ENCODE measurements at regions not wholly inside any gene's neighbourhood (a gene's known extent, or its start where the extent isn't known, plus 50 kb on each side); places are given as distances from the start of the nearest gene placed in this dataset.

DNA sequence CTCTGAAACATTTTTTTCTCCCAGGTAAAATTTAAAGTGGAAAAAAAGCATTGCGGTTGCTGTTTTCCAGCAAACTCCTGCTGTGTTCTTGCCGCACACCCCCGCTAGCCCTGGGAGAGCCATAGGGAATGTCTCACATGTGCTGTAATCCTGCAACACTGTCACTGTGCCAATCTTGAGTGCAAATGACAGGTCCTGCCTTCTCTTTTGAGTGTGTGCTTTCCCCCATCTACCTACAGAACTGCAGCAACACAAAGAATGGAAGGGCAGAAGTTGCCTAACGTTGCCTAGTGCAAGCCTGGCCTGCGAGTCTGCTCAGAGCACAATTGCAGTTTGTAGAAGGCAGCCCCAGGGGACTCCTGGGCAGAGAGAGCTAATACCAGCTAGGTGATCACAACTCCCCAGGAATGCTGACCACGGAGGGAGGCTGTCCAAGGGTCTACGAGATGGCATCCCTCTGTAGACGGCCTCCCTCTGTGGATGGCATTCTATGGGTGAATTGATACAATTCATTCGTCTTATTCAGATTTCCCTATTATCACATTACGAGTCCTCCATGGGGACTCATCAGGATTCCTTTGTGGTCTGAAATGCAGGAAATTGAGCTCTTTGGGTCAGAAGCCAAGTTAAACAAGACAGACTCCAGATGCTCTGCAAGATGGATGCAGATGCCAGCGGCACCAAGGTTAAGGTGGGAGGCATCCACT lies 172.6 kb upstream of the S1PR3 start (continued):
- TF ChIP-seq ARID4B (CRISPR knock-in tag; IDR thresholded peaks at IDR 0.05; ENCODE audit: borderline replicate concordance) (no peak), ATF2 (CRISPR knock-in tag; IDR thresholded peaks at IDR 0.05; ENCODE audit: borderline replicate concordance, low read depth) (no peak), JAZF1 (CRISPR knock-in tag; IDR thresholded peaks at IDR 0.05) (no peak), ESRRA (CRISPR knock-in tag; IDR thresholded peaks at IDR 0.05; ENCODE audit: borderline replicate concordance) (no peak)

DNA sequence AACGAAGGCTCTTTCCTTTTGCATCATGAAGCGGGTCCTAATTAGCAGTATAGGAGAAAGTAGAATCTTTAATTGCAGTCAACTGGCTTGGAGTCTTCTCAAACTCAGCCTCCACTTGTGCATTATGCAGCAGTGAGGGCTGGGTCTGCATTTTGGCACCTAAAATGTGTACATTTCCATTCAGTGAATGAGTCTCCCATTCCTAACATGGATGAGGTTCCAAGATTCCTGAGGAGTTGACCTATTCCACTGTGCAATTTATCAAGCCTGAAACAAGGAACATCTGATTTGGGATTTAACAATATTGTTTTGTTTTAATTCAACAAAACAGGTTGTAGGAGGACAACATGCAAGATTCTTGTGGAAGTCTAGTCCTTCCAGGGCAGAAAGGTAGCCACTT lies 171.8 kb upstream of the S1PR3 start:
- H3K27ac Mint-ChIP-seq: no peak overlapping the region
- no peak for ATAC-seq
- H3K36me3 Mint-ChIP-seq: no peaks in the 10 kb centered on the region
- peaks cover 12% of the 10 kb centered on the region for H3K9me3 Mint-ChIP-seq
- TF ChIP-seq, protein P1, sequence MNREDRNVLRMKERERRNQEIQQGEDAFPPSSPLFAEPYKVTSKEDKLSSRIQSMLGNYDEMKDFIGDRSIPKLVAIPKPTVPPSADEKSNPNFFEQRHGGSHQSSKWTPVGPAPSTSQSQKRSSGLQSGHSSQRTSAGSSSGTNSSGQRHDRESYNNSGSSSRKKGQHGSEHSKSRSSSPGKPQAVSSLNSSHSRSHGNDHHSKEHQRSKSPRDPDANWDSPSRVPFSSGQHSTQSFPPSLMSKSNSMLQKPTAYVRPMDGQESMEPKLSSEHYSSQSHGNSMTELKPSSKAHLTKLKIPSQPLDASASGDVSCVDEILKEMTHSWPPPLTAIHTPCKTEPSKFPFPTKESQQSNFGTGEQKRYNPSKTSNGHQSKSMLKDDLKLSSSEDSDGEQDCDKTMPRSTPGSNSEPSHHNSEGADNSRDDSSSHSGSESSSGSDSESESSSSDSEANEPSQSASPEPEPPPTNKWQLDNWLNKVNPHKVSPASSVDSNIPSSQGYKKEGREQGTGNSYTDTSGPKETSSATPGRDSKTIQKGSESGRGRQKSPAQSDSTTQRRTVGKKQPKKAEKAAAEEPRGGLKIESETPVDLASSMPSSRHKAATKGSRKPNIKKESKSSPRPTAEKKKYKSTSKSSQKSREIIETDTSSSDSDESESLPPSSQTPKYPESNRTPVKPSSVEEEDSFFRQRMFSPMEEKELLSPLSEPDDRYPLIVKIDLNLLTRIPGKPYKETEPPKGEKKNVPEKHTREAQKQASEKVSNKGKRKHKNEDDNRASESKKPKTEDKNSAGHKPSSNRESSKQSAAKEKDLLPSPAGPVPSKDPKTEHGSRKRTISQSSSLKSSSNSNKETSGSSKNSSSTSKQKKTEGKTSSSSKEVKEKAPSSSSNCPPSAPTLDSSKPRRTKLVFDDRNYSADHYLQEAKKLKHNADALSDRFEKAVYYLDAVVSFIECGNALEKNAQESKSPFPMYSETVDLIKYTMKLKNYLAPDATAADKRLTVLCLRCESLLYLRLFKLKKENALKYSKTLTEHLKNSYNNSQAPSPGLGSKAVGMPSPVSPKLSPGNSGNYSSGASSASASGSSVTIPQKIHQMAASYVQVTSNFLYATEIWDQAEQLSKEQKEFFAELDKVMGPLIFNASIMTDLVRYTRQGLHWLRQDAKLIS (CRISPR knock-in tag; IDR thresholded peaks at IDR 0.05; ENCODE audit: borderline replicate concordance): no peak
- no peak for TF ChIP-seq ELF4 (CRISPR knock-in tag; IDR thresholded peaks at IDR 0.05; ENCODE audit: low read depth)
- TF ChIP-seq ZNF263 (CRISPR knock-in tag; IDR thresholded peaks at IDR 0.05; ENCODE audit: low read depth): no peak
- TF ChIP-seq CDX4 (CRISPR knock-in tag; IDR thresholded peaks at IDR 0.05; ENCODE audit: borderline replicate concordance): no peak
- TF ChIP-seq, protein P2, sequence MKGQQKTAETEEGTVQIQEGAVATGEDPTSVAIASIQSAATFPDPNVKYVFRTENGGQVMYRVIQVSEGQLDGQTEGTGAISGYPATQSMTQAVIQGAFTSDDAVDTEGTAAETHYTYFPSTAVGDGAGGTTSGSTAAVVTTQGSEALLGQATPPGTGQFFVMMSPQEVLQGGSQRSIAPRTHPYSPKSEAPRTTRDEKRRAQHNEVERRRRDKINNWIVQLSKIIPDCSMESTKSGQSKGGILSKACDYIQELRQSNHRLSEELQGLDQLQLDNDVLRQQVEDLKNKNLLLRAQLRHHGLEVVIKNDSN (CRISPR knock-in tag; IDR thresholded peaks at IDR 0.05): no peak
- no peak for TF ChIP-seq GABPB1 (CRISPR knock-in tag; IDR thresholded peaks at IDR 0.05)
- TF ChIP-seq ZMAT4 (CRISPR knock-in tag; IDR thresholded peaks at IDR 0.05): no peak
- no peak for TF ChIP-seq SMAD4 (CRISPR knock-in tag; IDR thresholded peaks at IDR 0.05)
- no peak for TF ChIP-seq FOXP4 (CRISPR knock-in tag; IDR thresholded peaks at IDR 0.05)
- no peak for TF ChIP-seq PRRX2 (CRISPR knock-in tag; IDR thresholded peaks at IDR 0.05)
- TF ChIP-seq MAX (CRISPR knock-in tag; IDR thresholded peaks at IDR 0.05): no peak
- TF ChIP-seq CREB1 (CRISPR knock-in tag; IDR thresholded peaks at IDR 0.05): no peak
- H3K4me1 Mint-ChIP-seq: peaks cover 33% of the 10 kb centered on the region
- ChIA-PET CTCF (interaction anchor here (0.9 kb wide), 1 partner anchor 172 kb away, joined by 3 read pairs; the partner anchor contains the start of gene S1PR3), POLR2A (no interaction called here)
- no peaks in the 10 kb centered on the region for H3K27me3 Mint-ChIP-seq (ENCODE audit: low read depth)
- no peak overlapping the region for H3K4me3 Mint-ChIP-seq
- DNase-seq (ENCODE audit: low spot score): no peak

Data from WTC11 (cell line).